H9 (cell line): ENCODE measurements at regions not wholly inside any gene's neighbourhood (a gene's known extent, or its start where the extent isn't known, plus 50 kb on each side); places are given as distances from the start of the nearest gene placed in this dataset.

ENCODE experiments used
- DNase-seq: peaks from one replicate; pipeline ENCODE4 v3.0.0-alpha.2; 2017
- H2AFZ ChIP-seq: one replicate; pipeline ENCODE4 v1.6.1; 2013; ENCODE audit warnings: mild to moderate bottlenecking, low read length, control low read depth, moderate library complexity
- H2AK5ac ChIP-seq: 2 replicates; pipeline ENCODE4 v1.6.1; 2013; ENCODE audit warnings: low read length, control low read depth, mixed read lengths; ENCODE audit not compliant: insufficient read length
- H2BK120ac ChIP-seq: one replicate; pipeline ENCODE4 v1.6.1; 2013; ENCODE audit warnings: low read depth, mild to moderate bottlenecking, low read length, control low read depth, inconsistent platforms; ENCODE audit not compliant: poor library complexity, severe bottlenecking
- H2BK12ac ChIP-seq: 2 replicates; pipeline ENCODE4 v1.6.1; 2013; ENCODE audit warnings: low read length, control low read depth, mixed read lengths, low read depth; ENCODE audit not compliant: insufficient read length
- H2BK15ac ChIP-seq: 2 replicates; pipeline ENCODE4 v1.6.1; 2013; ENCODE audit warnings: low read depth, low read length, control low read depth
- H2BK20ac ChIP-seq: one replicate; pipeline ENCODE4 v1.6.1; 2013; ENCODE audit warnings: low read depth, mild to moderate bottlenecking, low read length, control low read depth, inconsistent platforms; ENCODE audit not compliant: poor library complexity, severe bottlenecking
- H2BK5ac ChIP-seq: 2 replicates; pipeline ENCODE4 v1.6.1; 2013; ENCODE audit warnings: low read length, control low read depth, mixed read lengths; ENCODE audit not compliant: insufficient read length
- H3K14ac ChIP-seq: 2 replicates; pipeline ENCODE4 v1.6.1; 2013; ENCODE audit warnings: low read length, control low read depth; ENCODE audit not compliant: insufficient read depth
- H3K18ac ChIP-seq: 2 replicates; pipeline ENCODE4 v1.6.1; 2013; ENCODE audit warnings: low read depth, mild to moderate bottlenecking, mixed read lengths, low read length, control low read depth; ENCODE audit not compliant: insufficient read length
- H3K23ac ChIP-seq: 2 replicates; pipeline ENCODE4 v1.6.1; 2013; ENCODE audit warnings: low read length, control low read depth, mixed read lengths, low read depth; ENCODE audit not compliant: insufficient read length
- H3K23me2 ChIP-seq: 2 replicates; pipeline ENCODE4 v1.6.1; 2013; ENCODE audit warnings: low read depth, mild to moderate bottlenecking, mixed read lengths, low read length, control low read depth; ENCODE audit not compliant: insufficient read length, poor library complexity, severe bottlenecking
- H3K27ac ChIP-seq: 2 replicates; pipeline ENCODE4 v1.5.1; 2013; ENCODE audit warnings: low read length, control low read depth, mixed read lengths, low read depth; ENCODE audit not compliant: insufficient read length
- H3K27me3 ChIP-seq: 2 replicates; pipeline ENCODE4 v1.6.1; 2013; ENCODE audit warnings: low read length, control low read depth, inconsistent platforms; ENCODE audit not compliant: insufficient read depth
- H3K4ac ChIP-seq: 2 replicates; pipeline ENCODE4 v1.6.1; 2013; ENCODE audit warnings: low read depth, mild to moderate bottlenecking, control low read depth, inconsistent platforms, low read length, moderate library complexity
- H3K4me1 ChIP-seq: 2 replicates; pipeline ENCODE4 v1.6.1; 2013; ENCODE audit warnings: low read length, control low read depth, inconsistent platforms; ENCODE audit not compliant: insufficient read depth
- H3K4me2 ChIP-seq: 2 replicates; pipeline ENCODE4 v1.6.1; 2013; ENCODE audit warnings: low read length, control low read depth, mixed read lengths; ENCODE audit not compliant: insufficient read length, insufficient read depth
- H3K56ac ChIP-seq: 2 replicates; pipeline ENCODE4 v1.6.1; 2013; ENCODE audit warnings: low read depth, mild to moderate bottlenecking, mixed read lengths, low read length, control low read depth; ENCODE audit not compliant: insufficient read length
- H3K79me1 ChIP-seq: 2 replicates; pipeline ENCODE4 v1.6.1; 2013; ENCODE audit warnings: low read depth, mild to moderate bottlenecking, moderate library complexity, low read length, control low read depth, inconsistent platforms; ENCODE audit not compliant: insufficient read depth, poor library complexity, severe bottlenecking
- H3K79me2 ChIP-seq: 2 replicates; pipeline ENCODE4 v1.6.1; 2013; ENCODE audit warnings: low read length, control low read depth, inconsistent platforms; ENCODE audit not compliant: insufficient read depth
- H3K9ac ChIP-seq: 2 replicates; pipeline ENCODE4 v1.6.1; 2013; ENCODE audit warnings: low read length, control low read depth, mixed read lengths; ENCODE audit not compliant: insufficient read length; ENCODE audit errors: extremely low read depth
- H3K9me3 ChIP-seq: one replicate; pipeline ENCODE4 v1.6.1; 2013; ENCODE audit warnings: low read depth, low read length, inconsistent platforms; ENCODE audit not compliant: control insufficient read depth
- H3T11ph ChIP-seq: one replicate; pipeline ENCODE4 v1.6.1; 2013; ENCODE audit warnings: mild to moderate bottlenecking, low read length, control low read depth, inconsistent platforms
- H4K20me1 ChIP-seq: one replicate; pipeline ENCODE4 v1.6.1; 2013; ENCODE audit not compliant: control insufficient read depth, insufficient read length, insufficient read depth
- H4K5ac ChIP-seq: 2 replicates; pipeline ENCODE4 v1.6.1; 2013; ENCODE audit warnings: low read depth, mild to moderate bottlenecking, mixed read lengths, low read length, control low read depth; ENCODE audit not compliant: insufficient read length
- H4K8ac ChIP-seq: replicated peaks from 2 replicates; pipeline ENCODE4 v1.6.1; 2013; ENCODE audit warnings: low read length, control low read depth, mixed read lengths, low read depth; ENCODE audit not compliant: insufficient read length
- H4K91ac ChIP-seq: 2 replicates; pipeline ENCODE4 v1.6.1; 2013; ENCODE audit warnings: low read depth, mild to moderate bottlenecking, moderate library complexity, mixed read lengths, low read length, control low read depth; ENCODE audit not compliant: insufficient read length
- H3K27ac Mint-ChIP-seq, 3 experiments: 2 replicates in 2 of 3; 3 replicates in 1 of 3; pipeline ENCODE4 v1.8.0; 2020 to 2021; ENCODE audit warnings: mixed read lengths in 3 of 3, mild to moderate bottlenecking in 1 of 3, moderate library complexity in 1 of 3
- H3K27me3 Mint-ChIP-seq: 2 replicates; pipeline ENCODE4 v1.8.0; 2021; ENCODE audit warnings: low read depth, mild to moderate bottlenecking, moderate library complexity, mixed read lengths
- H3K36me3 Mint-ChIP-seq, 3 experiments: 2 replicates in 2 of 3; 3 replicates in 1 of 3; pipeline ENCODE4 v1.8.0; 2020 to 2021; ENCODE audit warnings: low read depth in 3 of 3, mixed read lengths in 3 of 3; ENCODE audit not compliant: insufficient read depth in 1 of 3
- H3K4me1 Mint-ChIP-seq, 2 experiments: 2 replicates each; pipeline ENCODE4 v1.8.0; 2020; ENCODE audit warnings: mixed read lengths in 2 of 2
- H3K4me3 Mint-ChIP-seq, 2 experiments: 2 replicates in 1 of 2; 3 replicates in 1 of 2; pipeline ENCODE4 v1.8.0; 2020 to 2021; ENCODE audit warnings: mild to moderate bottlenecking in 2 of 2, mixed read lengths in 2 of 2, moderate library complexity in 1 of 2
- H3K9me3 Mint-ChIP-seq, 2 experiments: 2 replicates in 1 of 2; 3 replicates in 1 of 2; pipeline ENCODE4 v1.8.0; 2020; ENCODE audit warnings: mild to moderate bottlenecking in 2 of 2, mixed read lengths in 2 of 2, moderate library complexity in 1 of 2
- WGBS: extraction: QIAGEN DNeasy Blood & Tissue Kit; methylation state at CpG from one replicate; pipeline ENCODE4 v1.1.7; 2013; ENCODE audit warnings: missing lambda C conversion rate, low lambda C conversion rate, mixed read lengths; ENCODE audit not compliant: insufficient read length; ENCODE audit errors: extremely low coverage; 5-methylcytosine and 5-hydroxymethylcytosine counted together
- TF ChIP-seq, protein P1 (sequence below): fragments of 200-600 bp; sonication (generic); conservative IDR thresholded peaks from 3 replicates; pipeline ENCODE4 v1.8.0; 2021; ENCODE audit warnings: antibody characterized with exemption, mild to moderate bottlenecking

DNA sequence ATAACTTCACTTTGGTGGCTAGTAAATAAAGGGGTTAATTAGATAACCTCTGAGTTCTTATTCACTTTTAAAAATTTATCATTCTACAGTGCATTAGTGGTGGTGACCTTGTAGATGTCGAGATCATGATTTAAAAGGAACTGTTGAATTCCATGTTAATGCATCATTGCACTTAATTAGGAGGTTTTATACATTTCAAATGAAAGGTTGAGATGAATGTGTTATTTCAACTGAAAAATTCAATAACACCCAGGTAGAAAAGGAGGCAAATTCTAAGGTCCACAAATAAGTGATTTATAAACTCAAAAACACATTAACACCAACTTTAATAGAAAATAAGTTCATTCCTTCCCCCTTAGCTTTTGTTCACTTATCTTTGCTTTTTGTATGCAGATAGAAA lies 58.3 kb upstream of the TMEM170B start:
- no peak overlapping the region for H2BK20ac ChIP-seq
- H2AFZ ChIP-seq: no peak overlapping the region
- no peak for DNase-seq
- no peak overlapping the region for H3K56ac ChIP-seq
- Mint-ChIP-seq H3K9me3 (no peaks in the 10 kb centered on the region), H3K27me3 (peaks cover 3% of the 10 kb centered on the region), H3K4me3 (no peak overlapping the region), H3K4me1 (0 out of 4 replicates have a peak, but pooled peaks cover 0 to 3% of the 10 kb centered on the region in 2 experiments), H3K36me3 (no peaks in the 10 kb centered on the region), H3K27ac (no peak overlapping the region)
- no peak overlapping the region for H3K23ac ChIP-seq
- H3K14ac ChIP-seq: no peak overlapping the region
- H2BK15ac ChIP-seq: no peak overlapping the region
- H4K5ac ChIP-seq: no peak overlapping the region
- WGBS: no CpG with 5 or more reads among the region's 1 CpG
- H4K8ac ChIP-seq: no peak overlapping the region
- TF ChIP-seq, protein P1, sequence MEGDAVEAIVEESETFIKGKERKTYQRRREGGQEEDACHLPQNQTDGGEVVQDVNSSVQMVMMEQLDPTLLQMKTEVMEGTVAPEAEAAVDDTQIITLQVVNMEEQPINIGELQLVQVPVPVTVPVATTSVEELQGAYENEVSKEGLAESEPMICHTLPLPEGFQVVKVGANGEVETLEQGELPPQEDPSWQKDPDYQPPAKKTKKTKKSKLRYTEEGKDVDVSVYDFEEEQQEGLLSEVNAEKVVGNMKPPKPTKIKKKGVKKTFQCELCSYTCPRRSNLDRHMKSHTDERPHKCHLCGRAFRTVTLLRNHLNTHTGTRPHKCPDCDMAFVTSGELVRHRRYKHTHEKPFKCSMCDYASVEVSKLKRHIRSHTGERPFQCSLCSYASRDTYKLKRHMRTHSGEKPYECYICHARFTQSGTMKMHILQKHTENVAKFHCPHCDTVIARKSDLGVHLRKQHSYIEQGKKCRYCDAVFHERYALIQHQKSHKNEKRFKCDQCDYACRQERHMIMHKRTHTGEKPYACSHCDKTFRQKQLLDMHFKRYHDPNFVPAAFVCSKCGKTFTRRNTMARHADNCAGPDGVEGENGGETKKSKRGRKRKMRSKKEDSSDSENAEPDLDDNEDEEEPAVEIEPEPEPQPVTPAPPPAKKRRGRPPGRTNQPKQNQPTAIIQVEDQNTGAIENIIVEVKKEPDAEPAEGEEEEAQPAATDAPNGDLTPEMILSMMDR: no peak
- H3T11ph ChIP-seq: no peak overlapping the region
- H3K27ac ChIP-seq: no peak overlapping the region
- H2BK120ac ChIP-seq: no peak overlapping the region
- no peak overlapping the region for H2BK12ac ChIP-seq
- H3K9ac ChIP-seq: no peak overlapping the region
- no peak overlapping the region for H2AK5ac ChIP-seq
- no peak overlapping the region for H3K18ac ChIP-seq
- H3K4me2 ChIP-seq: no peak overlapping the region
- no peak overlapping the region for H4K91ac ChIP-seq
- H3K4ac ChIP-seq: no peak overlapping the region
- H3K79me1 ChIP-seq: no peaks in the 10 kb centered on the region
- no peaks in the 10 kb centered on the region for H3K4me1 ChIP-seq
- no peaks in the 10 kb centered on the region for H4K20me1 ChIP-seq
- no peaks in the 10 kb centered on the region for H3K23me2 ChIP-seq
- H3K27me3 ChIP-seq: no peaks in the 10 kb centered on the region
- no peaks in the 10 kb centered on the region for H3K79me2 ChIP-seq
- H2BK5ac ChIP-seq: no peak overlapping the region
- H3K9me3 ChIP-seq: no peaks in the 10 kb centered on the region
